Epithelial cell of proximal tubule (primary cell): ENCODE measurements at regions not wholly inside any gene's neighbourhood (a gene's known extent, or its start where the extent isn't known, plus 50 kb on each side); places are given as distances from the start of the nearest gene placed in this dataset.

Experiments
- DNase-seq: peaks from one replicate; pipeline ENCODE4 v3.0.0-alpha.2; 2011; ENCODE audit warnings: low read depth
- H3K4me3 ChIP-seq: 2 replicates; pipeline ENCODE4 v1.5.1; 2011; ENCODE audit warnings: low read depth, mild to moderate bottlenecking, low read length
- CTCF ChIP-seq: conservative IDR thresholded peaks from 2 replicates; pipeline ENCODE4 v1.5.1; 2012; ENCODE audit warnings: low read depth, mild to moderate bottlenecking, low read length

- H3K4me3 ChIP-seq, result no peak overlapping the region
- no peak for TF ChIP-seq CTCF
- DNase-seq, result no peak
Observed at GRCh38 chr9:84054341-84055010, 73.9 kb downstream of the RMI1 start.

GRCh38 chr9:84057662-84058061 lies 77.1 kb downstream of the RMI1 start:
- DNase-seq, result no peak
- no peak overlapping the region for H3K4me3 ChIP-seq
- no peak for TF ChIP-seq CTCF

GRCh38 chr9:84059936-84060335 lies 79.3 kb downstream of the RMI1 start:
- no peak for TF ChIP-seq CTCF
- no peak overlapping the region for H3K4me3 ChIP-seq
- DNase-seq, result no peak

- DNase-seq, result no peak
- TF ChIP-seq CTCF, result no peak
Observed at GRCh38 chr9:84061613-84062193, 81.1 kb downstream of the RMI1 start.

GRCh38 chr9:84062538-84062937 lies 81.9 kb downstream of the RMI1 start:
- H3K4me3 ChIP-seq, result no peak overlapping the region
- no peak for DNase-seq

More at GRCh38 chr9:84061613-84062193, 81.1 kb downstream of the RMI1 start:
- H3K4me3 ChIP-seq, result no peak overlapping the region

GRCh38 chr9:84067821-84068220 lies 87.2 kb downstream of the RMI1 start:
- TF ChIP-seq CTCF, result no peak
- H3K4me3 ChIP-seq, result no peak overlapping the region
- DNase-seq, result no peak

More at GRCh38 chr9:84062538-84062937, 81.9 kb downstream of the RMI1 start:
- no peak for TF ChIP-seq CTCF

GRCh38 chr9:84068872-84069271 lies 88.3 kb downstream of the RMI1 start:
- TF ChIP-seq CTCF, result no peak
- DNase-seq, result no peak

More at GRCh38 chr9:84068872-84069271, 88.3 kb downstream of the RMI1 start:
- H3K4me3 ChIP-seq, result no peak overlapping the region
